GM21717 (cell line): ENCODE measurements at regions not wholly inside any gene's neighbourhood (a gene's known extent, or its start where the extent isn't known, plus 50 kb on each side); places are given as distances from the start of the nearest gene placed in this dataset.
"Not testable (repeated sequence)": the region's sequence is repeated elsewhere in the genome, so short reads cannot be mapped to it uniquely, and the experiment has no call there.

Source experiments
- ATAC-seq: cut with Tn5 transposase; IDR thresholded peaks from one replicate; pipeline ENCODE4 v1.9.1; 2021; ENCODE audit warnings: mild to moderate bottlenecking, moderate library complexity; ENCODE audit not compliant: unreplicated experiment

GRCh38 chr10:64619102-64619501, 1097.9 kb downstream of the REEP3 start:
- ATAC-seq: no peak

- no peak for ATAC-seq
Measured at GRCh38 chr10:64626924-64627323, 1105.7 kb downstream of the REEP3 start.

GRCh38 chr10:64630534-64630933, 1109.3 kb downstream of the REEP3 start:
- no peak for ATAC-seq

DNA sequence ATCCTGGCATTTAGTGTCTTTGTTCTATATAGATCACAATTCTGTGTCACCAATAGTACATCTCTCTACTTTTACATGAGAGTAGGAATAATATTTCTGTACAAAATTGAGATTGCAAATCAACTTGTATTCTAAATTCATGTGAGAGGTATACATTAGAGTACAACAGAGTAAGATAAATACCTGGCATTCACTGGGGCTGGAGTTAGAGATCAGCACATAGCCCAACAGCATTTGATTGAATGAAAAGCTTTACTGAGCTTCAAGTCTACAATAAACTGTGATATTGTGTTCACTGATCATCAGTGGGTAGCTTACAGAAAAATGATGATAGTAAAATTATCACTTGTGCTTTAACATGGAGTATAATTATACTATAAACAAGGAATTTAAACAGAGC, 1114.7 kb downstream of the REEP3 start:
- no peak for ATAC-seq

GRCh38 chr10:64636461-64636860, 1115.3 kb downstream of the REEP3 start:
- no peak for ATAC-seq

- no peak for ATAC-seq
Measured at GRCh38 chr10:64637939-64638338, 1116.7 kb downstream of the REEP3 start.

- no peak for ATAC-seq
Measured at GRCh38 chr10:64648915-64649314, 1127.7 kb downstream of the REEP3 start.

DNA sequence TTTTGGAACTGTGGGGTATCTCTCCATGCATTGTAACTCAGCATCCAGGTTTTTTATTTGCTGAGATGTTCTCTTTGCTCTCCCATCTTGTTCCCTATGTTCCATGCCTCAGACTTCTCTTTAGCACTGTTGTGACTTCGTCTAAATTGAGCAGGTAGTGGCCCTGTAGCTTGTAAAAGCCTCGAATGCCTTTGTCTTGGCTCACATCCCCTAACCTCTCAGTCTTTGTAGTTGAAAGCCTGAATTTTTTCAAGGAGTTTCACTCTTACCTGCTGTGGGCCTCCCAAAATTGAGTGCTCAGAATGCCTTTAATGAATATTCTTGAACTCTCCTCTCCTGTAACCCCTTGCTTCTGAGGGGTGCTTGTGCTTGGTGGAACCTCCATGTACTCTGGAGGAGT, 1137.3 kb downstream of the REEP3 start:
- no peak for ATAC-seq

DNA sequence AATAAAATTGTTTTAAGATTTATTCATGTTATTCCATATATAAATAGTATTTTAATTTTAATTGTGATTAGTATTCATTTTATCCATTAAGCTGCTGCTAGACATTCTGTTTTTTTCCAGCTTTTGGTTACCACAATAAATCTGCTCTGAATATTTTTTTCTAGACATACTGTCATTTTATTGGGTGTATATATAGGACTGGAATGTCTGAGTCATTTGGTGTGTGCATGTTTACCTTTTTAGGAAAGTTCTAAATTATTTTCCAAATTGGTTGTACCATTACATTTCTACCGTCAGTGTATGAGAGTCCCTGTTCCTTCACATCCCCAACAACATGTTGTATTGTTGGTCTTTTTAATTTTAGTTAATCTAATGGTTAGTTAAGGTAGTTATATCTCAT, 1138.1 kb downstream of the REEP3 start:
- no peak for ATAC-seq

DNA sequence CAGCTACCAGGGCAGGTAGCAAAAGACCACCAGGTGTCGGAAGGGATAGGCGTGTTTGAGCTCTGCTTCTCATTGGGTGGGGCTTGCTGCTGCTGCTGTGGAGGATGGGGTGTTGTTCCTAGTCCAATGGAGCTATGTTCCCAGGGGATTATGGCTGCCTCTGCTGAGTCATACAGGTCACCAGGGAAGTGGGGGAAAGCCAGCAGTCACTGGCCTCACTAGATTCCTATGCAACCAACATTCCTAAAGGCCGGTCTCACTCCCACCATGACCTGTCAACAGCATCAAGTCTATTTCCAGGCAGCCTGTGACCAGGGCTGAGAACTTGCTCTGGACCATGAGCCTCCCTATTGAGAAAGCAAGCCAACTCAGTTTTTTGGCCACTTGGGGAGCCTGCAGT, 1160.8 kb downstream of the REEP3 start:
- ATAC-seq: no peak

DNA sequence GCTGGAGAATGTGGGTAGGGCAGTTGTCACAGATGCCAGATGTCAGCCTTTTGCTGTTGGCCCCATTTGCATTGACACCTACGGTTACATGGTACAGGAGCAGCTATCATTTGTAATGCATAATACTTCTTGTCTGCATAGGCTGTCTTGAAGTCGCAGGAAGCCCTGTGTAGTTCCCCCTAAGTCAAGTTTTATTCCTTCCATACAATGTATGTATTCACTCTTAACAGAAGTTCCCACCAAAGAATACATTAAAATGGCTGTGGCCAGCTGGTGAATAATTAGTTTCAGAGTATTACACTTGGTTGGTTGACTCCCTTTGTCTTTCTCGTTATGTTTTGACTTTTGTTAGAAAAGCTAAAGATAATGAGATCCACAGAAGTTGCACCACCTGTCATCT, 1169.0 kb downstream of the REEP3 start:
- no peak for ATAC-seq

- no peak for ATAC-seq
Measured at GRCh38 chr10:64699244-64699643, 1178.0 kb downstream of the REEP3 start.

- not testable (repeated sequence) for ATAC-seq
Measured at GRCh38 chr10:64702086-64702485, 1180.9 kb downstream of the REEP3 start.

DNA sequence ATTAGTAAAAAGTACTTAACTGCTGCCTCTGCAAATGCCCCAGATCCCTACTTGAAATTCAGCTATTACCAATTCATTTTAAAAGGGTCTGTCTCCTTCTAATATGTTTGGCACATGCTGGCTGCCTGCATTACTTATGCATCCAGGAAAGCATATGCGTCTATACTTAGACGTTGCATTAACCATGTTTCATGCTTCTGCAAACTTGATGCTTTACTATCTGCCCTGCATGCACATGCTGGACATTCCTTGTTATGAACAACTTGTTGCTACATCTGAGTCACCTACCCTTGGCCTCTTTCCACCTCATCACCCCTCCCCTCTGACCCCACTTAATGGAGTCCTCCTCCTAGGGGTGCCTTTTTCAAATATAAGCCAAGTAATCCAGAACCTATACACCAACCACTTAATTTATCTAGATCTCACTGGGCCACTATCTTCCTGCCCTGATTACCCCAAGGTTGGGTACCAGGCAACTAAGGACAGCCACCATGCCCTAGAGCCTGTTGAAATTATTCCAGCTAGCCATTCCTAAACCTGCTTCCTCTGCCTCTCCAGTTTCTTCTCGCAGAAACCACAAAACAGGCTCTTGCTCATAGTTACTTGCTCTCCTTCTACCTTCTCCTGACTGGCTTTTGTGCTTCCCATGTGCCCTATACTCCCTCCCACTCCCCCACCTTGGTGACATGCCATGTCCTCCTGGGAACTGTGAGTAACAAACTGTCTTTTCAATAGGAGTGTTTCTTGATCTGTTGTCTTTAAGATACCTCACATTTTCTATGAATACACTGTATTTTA, 1187.9 kb downstream of the REEP3 start:
- no peak for ATAC-seq

GRCh38 chr10:64726466-64726865, 1205.3 kb downstream of the REEP3 start:
- ATAC-seq: no peak

DNA sequence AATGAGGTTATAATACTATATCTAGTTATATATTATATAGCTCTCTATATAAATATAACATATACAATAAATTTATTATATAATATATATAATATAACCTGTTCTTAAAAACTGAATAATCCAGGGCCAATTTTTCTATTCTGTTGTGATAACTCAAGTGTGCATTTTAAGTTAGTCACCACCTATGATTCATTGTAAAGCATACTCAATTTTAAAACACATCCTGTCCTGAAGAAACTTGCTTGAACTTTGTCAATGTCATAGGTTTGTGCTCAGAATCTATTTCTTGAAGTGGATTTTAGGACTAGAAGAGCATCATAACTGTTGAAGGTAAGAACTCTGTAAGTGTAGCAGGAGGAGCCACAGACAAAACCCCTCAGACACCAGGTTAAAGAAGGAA, 1209.8 kb downstream of the REEP3 start:
- no peak for ATAC-seq

GRCh38 chr10:64732372-64732957, 1211.3 kb downstream of the REEP3 start:
- ATAC-seq: no peak

- no peak for ATAC-seq
Measured at GRCh38 chr10:64733980-64734379, 1212.8 kb downstream of the REEP3 start.

- no peak for ATAC-seq
Measured at GRCh38 chr10:64738462-64738861, 1217.3 kb downstream of the REEP3 start.

DNA sequence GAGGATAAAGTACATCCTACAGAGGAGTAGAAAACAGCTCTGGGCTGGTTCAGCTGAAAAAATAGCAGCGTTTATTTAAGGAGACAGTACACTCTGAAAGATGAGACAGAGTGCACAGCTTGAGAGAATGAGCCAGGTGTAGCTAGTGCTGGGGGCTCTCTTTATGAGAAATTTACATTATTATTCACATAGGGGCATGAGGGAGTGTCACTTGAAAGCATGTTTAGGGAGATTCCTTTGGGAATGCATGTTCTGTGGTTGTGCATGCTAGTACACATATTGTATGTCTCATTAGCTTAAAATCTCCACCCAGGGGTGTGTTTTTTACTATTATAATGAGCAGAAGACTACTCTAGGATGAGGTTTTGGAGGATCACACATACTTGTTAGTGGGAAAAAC, 1224.4 kb downstream of the REEP3 start:
- ATAC-seq: no peak

DNA sequence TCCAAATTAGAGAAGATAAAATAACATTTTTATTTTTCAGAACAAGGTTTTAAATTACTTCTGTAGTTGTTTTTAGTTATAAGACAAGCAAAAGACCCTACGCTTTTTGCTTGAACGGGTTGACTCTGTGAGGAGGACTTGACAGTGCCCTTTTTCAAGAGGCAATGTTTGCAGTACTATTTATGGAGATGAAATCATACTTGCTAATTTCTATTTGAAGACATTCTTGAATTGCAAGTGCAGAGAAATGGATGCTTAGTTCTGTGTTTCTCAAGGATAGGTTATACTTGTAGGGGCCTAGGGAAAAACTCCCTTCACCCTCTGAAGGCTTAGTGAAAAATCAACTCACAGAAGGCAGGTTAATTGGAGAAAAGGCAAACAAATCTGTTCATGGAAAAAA, 1229.5 kb downstream of the REEP3 start:
- no peak for ATAC-seq

- ATAC-seq: no peak
Measured at GRCh38 chr10:64753516-64753915, 1232.3 kb downstream of the REEP3 start.

- no peak for ATAC-seq
Measured at GRCh38 chr10:64760371-64760770, 1239.2 kb downstream of the REEP3 start.
